ENCODE measurements at regions not wholly inside any gene's neighbourhood (a gene's known extent, or its start where the extent isn't known, plus 50 kb on each side); places are given as distances from the start of the nearest gene placed in this dataset.

- peak; percentile 13 for DNase-seq (ENCODE audit: low read depth)
Measured at GRCh38 chr20:46811224-46812084, 83.2 kb upstream of the EYA2 start.

DNA sequence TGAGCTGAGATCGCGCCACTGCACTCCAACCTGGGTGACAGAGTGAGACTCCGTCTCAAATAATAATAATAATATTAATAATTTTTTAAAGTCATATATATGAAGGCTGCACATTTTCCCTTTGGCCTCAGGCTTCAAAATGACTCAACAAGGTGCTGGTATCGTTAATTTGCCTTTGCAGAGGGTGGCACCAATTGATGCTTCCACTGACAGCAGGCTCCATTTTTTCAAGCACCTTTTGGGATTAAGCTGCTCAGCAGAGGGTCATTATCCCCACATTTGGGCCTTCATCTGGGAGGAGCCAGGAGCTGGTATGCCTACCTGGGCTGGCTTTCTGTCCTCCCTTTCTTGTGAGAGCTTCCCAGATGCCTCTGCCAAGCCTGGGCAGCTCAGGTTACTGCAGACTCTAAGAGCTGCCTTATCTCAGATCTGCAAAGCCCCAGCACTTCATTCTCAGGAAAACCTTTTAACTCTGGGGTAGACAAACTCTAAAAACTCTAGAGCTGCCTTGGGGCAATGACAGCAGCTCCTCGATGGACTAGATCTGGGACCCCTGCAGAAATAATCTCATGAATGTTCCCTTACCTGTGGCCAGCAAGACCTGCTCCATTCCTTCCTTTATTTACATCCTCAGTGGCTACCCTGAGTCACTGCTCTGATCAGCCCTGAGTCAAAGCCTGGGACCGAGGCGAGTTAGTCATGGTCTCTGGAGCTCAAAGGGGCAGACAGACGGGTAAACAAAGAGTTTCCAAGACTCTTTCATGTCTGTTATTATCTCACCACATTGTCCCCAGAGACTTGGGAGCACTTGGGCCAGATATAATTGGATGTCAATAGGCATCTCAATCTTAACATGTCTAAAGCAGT, 80.0 kb upstream of the EYA2 start:
- peak; percentile 54 for DNase-seq (ENCODE audit: low read depth)

DNA sequence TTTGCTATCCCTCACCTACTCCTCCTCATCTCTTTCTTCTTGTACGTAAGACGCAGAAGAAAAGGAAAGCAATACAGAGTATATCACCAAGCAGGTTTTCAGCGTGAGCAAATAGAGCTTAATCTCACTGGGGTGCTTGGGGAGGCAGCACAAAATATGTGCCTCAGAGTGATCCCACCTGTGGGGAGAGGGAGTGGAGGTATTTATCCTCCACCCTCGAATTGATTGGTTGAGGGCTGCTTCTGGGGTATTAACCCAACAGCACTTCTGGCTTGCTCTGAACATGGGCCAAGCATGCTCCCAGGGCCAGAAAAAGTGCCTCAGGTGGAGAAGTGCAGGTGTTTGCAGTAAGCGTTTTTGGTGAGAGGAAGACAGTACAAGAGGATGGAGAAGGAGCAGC, 78.5 kb upstream of the EYA2 start:
- DNase-seq (ENCODE audit: low read depth): no peak

GRCh38 chr20:46816886-46817638, 77.6 kb upstream of the EYA2 start:
- no peak for DNase-seq (ENCODE audit: low read depth)

GRCh38 chr20:46820682-46821081, 74.0 kb upstream of the EYA2 start:
- DNase-seq (ENCODE audit: low read depth): no peak

DNA sequence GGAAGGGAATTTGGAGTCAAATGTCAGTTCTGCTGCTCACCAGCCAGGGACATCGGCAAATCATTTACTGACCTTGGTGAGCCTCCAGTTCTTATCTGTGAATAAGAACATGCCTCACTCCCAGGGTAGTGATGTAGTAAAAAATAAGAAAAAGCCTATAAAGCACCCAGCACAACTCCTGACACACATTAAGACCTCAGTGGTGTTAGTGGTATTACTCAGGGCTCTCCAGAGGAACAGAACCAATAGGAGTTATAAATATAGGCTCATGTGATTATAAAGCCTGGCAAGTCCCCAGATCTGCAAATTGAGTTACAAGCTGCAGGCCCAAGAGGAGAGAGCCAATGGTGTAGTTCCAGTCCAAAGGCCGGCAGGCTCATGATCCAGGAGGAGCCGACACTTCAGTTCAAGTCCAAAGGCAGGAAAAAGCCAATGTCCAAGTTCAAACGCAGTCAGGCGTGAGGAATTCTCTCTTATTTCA, 71.3 kb upstream of the EYA2 start:
- DNase-seq (ENCODE audit: low read depth): no peak

GRCh38 chr20:46823753-46824152, 70.9 kb upstream of the EYA2 start:
- no peak for DNase-seq (ENCODE audit: low read depth)

DNA sequence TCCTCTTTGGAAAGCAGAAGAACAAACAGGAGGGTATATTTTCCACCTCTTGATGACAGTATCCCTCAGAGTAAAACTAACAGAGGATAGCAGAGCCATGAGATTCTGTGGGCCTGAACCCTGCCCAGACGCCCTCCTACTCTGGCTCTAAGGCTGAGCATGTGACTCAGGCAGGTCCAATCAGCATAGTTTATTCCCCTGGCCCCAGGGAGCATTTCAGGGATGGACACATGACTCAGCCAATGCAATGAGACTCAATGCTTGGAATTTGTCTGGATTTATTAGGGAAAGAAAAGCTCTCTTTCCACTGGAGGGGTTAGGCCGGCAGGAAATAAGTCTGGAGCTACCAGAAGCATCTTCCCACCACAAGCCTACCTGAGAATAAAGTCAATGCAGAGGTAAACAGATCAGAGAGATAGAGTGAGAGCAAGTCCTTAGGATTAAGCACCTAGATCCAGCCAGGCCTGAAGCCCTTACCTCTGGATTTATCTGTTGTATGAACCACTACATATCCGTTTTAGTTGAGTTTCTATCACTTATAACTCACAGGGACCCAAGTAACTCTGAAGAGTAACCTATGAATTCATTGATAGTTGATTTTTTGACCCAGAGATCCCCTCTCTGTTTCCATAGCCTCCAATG, 68.2 kb upstream of the EYA2 start:
- no peak for DNase-seq (ENCODE audit: low read depth)

GRCh38 chr20:46827718-46828458, 66.8 kb upstream of the EYA2 start:
- no peak for DNase-seq (ENCODE audit: low read depth)

DNA sequence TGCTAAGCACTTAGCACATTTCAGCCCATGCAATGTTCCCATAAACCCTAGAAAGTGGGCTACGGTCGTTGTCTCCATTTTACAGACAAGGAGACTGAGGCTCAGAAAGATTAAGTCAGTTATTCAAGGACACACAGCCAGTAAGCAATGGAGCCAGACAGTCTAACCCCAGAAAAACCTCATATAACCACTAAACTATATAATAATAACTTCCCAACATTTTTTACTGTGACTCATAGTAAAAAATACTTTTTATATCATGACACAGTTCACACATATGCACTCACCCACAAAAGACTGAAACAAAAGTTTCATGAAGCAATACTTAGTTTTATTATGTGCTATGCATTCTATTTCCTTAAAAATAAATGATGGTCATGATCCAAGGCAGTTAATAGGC, 66.2 kb upstream of the EYA2 start:
- peak; percentile 6 for DNase-seq (ENCODE audit: low read depth)

- no peak for DNase-seq (ENCODE audit: low read depth)
Measured at GRCh38 chr20:46830886-46831632, 63.6 kb upstream of the EYA2 start.

GRCh38 chr20:46831633-46832011, 63.0 kb upstream of the EYA2 start:
- DNase-seq (ENCODE audit: low read depth): no peak

- no peak for DNase-seq (ENCODE audit: low read depth)
Measured at GRCh38 chr20:46832555-46832954, 62.1 kb upstream of the EYA2 start.

DNA sequence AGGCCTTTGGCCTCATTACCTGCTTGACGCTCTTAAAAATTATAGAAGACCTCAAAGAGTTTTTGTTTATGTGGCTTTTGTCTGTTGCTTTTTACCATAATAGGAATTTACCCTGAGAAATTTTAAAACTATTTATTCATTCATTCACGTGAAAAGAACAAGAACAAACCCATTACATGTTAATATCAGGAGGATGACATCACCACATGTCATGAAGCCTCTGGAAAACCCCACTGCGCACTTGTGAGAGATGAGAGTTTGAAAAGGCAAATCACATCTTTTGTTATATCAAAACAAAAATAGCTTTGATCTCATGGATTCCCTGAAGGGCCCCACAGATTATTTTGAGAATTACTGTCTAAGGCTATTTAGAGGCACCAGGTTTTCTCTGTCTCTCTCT, 61.3 kb upstream of the EYA2 start:
- no peak for DNase-seq (ENCODE audit: low read depth)

GRCh38 chr20:46835418-46835817, 59.2 kb upstream of the EYA2 start:
- peak; percentile 31 for DNase-seq (ENCODE audit: low read depth)

DNA sequence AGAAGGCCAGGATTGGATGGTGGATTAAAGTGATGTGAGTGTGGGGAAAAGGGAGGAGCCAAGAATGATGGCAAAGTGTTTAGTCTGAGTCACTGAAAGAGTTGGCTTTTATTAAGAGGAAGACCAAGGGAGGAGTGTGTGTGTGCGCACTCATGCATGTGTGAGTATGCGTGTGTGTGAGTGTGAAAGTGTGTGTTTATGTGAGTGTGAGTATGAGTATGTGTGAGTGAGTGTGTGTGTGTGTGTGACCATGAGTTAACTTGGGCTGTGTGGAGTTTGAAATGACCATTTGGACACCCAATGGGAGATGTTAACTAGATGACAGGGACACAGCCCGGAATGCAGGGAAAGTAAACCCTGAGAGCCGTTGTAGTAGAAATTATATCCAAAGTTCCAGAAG, 57.6 kb upstream of the EYA2 start:
- no peak for DNase-seq (ENCODE audit: low read depth)

- DNase-seq (ENCODE audit: low read depth): no peak
Measured at GRCh38 chr20:46838011-46838410, 56.6 kb upstream of the EYA2 start.

- no peak for DNase-seq (ENCODE audit: low read depth)
Measured at GRCh38 chr20:46840054-46840729, 54.5 kb upstream of the EYA2 start.

All from myocyte (in vitro differentiated cells).